SU-DHL-6 (cell line): ENCODE measurements at regions not wholly inside any gene's neighbourhood (a gene's known extent, or its start where the extent isn't known, plus 50 kb on each side); places are given as distances from the start of the nearest gene placed in this dataset.

Experiments
- CTCF ChIP-seq: fragments of 200-600 bp; sonication (generic); IDR thresholded peaks from one replicate; pipeline ENCODE4 v1.5.1; 2017; ENCODE audit warnings: antibody characterized with exemption, mild to moderate bottlenecking, low read length, moderate library complexity; ENCODE audit not compliant: insufficient read depth, poor library complexity, severe bottlenecking
- EZH2phosphoT487 ChIP-seq: fragments of 200-600 bp; sonication (generic), shearing (Covaris generic); conservative IDR thresholded peaks from 2 replicates; pipeline ENCODE4 v1.6.1; 2018; ENCODE audit warnings: mild to moderate bottlenecking, antibody characterized with exemption, low read length, moderate library complexity, mixed read lengths

GRCh38 chr18:28995319-28995718 is 818.4 kb upstream of the CDH2 start:
- TF ChIP-seq CTCF (no peak), EZH2phosphoT487 (no peak)
